Breast epithelium (tissue), 4 donors: ENCODE measurements at regions not wholly inside any gene's neighbourhood (a gene's known extent, or its start where the extent isn't known, plus 50 kb on each side); places are given as distances from the start of the nearest gene placed in this dataset.

ENCODE experiments used
- DNase-seq, 2 donors: peaks; one replicate each; pipeline ENCODE4 v3.0.0-alpha.2; 2019; ENCODE audit warnings: low spot score in 2 of 2
- H3K27ac ChIP-seq, 2 donors: fragments of 200-600 bp; sonication (generic) in 1 of 2; one replicate each; pipeline ENCODE4 v1.5.1; 2016 to 2019; ENCODE audit warnings: mild to moderate bottlenecking in 1 of 2
- H3K27me3 ChIP-seq, 2 donors: fragments of 200-600 bp; sonication (generic) in 1 of 2; one replicate each; pipeline versions ENCODE4 v1.5.1 to v1.6.0; 2017 to 2019; ENCODE audit warnings: control low read depth in 1 of 2, mild to moderate bottlenecking in 1 of 2
- H3K36me3 ChIP-seq: fragments of 200-600 bp; one replicate; pipeline ENCODE4 v1.5.1; 2019
- H3K4me1 ChIP-seq, 2 donors: fragments of 200-600 bp; sonication (generic); one replicate each; pipeline ENCODE4 v1.5.1; 2016 to 2019; ENCODE audit warnings: control low read depth in 1 of 2
- H3K4me3 ChIP-seq, 3 donors: fragments of 200-600 bp; sonication (generic); 1 replicate in 2 of 3; 2 replicates in 1 of 3; pipeline ENCODE4 v1.5.1; 2016 to 2019; ENCODE audit warnings: mild to moderate bottlenecking in 3 of 3, moderate library complexity in 2 of 3
- H3K9me3 ChIP-seq, 2 donors: fragments of 200-600 bp; sonication (generic) in 1 of 2; one replicate each; pipeline ENCODE4 v1.5.1; 2016 to 2019; ENCODE audit warnings: control low read depth in 1 of 2
- CTCF ChIP-seq, 3 donors: fragments of 450-650 bp; IDR thresholded peaks; one replicate each; pipeline ENCODE4 v1.5.1; 2016 to 2017; ENCODE audit warnings: antibody characterized with exemption in 3 of 3, mild to moderate bottlenecking in 3 of 3, moderate library complexity in 3 of 3
- POLR2A ChIP-seq: fragments of 450-650 bp; IDR thresholded peaks from one replicate; pipeline ENCODE4 v1.6.1; 2016; ENCODE audit warnings: antibody characterized with exemption, mild to moderate bottlenecking, moderate library complexity
- POLR2AphosphoS5 ChIP-seq, 3 donors: sonication (generic); formaldehyde crosslinking; IDR thresholded peaks; one replicate each; pipeline ENCODE4 v1.6.1; 2017; ENCODE audit warnings: antibody characterized with exemption in 3 of 3
- intact Hi-C: fragments of 100-400 bp; cut with DNase I; formaldehyde crosslinking; loops from one replicate; pipeline ENCODE4 v1.15.1; 2023; ENCODE audit warnings: low total_unique reads

- intact Hi-C loops: no loop called here
- TF ChIP-seq POLR2AphosphoS5 (IDR thresholded peaks at IDR 0.05) (no peak), CTCF (IDR thresholded peaks at IDR 0.05) (no peak), POLR2A (no peak)
- Histone ChIP-seq H3K27ac (no peak overlapping the region), H3K9me3 (no peaks in the 10 kb centered on the region), H3K4me3 (no peak overlapping the region), H3K27me3 (no peaks in the 10 kb centered on the region), H3K36me3 (no peaks in the 10 kb centered on the region), H3K4me1 (no peaks in the 10 kb centered on the region)
- DNase-seq: no peak
These were observed 93.6 kb upstream of the CHST15 start for GRCh38 chr10:124186956-124187355.

GRCh38 chr10:124185084-124185483, 91.7 kb upstream of the CHST15 start:
- H3K4me1 ChIP-seq: no peaks in the 10 kb centered on the region
- H3K36me3 ChIP-seq: no peaks in the 10 kb centered on the region
- H3K27ac ChIP-seq: no peak overlapping the region
- intact Hi-C loops: no loop called here
- no peak for DNase-seq
- no peaks in the 10 kb centered on the region for H3K9me3 ChIP-seq
- TF ChIP-seq POLR2AphosphoS5 (IDR thresholded peaks at IDR 0.05) (no peak), CTCF (IDR thresholded peaks at IDR 0.05) (no peak), POLR2A (no peak)
- no peak overlapping the region for H3K4me3 ChIP-seq
- no peaks in the 10 kb centered on the region for H3K27me3 ChIP-seq

- Histone ChIP-seq H3K27ac (no peak overlapping the region), H3K4me1 (no peaks in the 10 kb centered on the region), H3K27me3 (no peaks in the 10 kb centered on the region), H3K36me3 (no peaks in the 10 kb centered on the region), H3K4me3 (no peak overlapping the region), H3K9me3 (no peaks in the 10 kb centered on the region)
- intact Hi-C loops: no loop called here
- no peak for DNase-seq
- TF ChIP-seq POLR2A (no peak), POLR2AphosphoS5 (IDR thresholded peaks at IDR 0.05) (no peak), CTCF (IDR thresholded peaks at IDR 0.05) (no peak)
These were observed 90.9 kb upstream of the CHST15 start for GRCh38 chr10:124184208-124184830.

GRCh38 chr10:124183617-124184016, 90.2 kb upstream of the CHST15 start:
- TF ChIP-seq POLR2AphosphoS5 (IDR thresholded peaks at IDR 0.05) (no peak), CTCF (IDR thresholded peaks at IDR 0.05) (no peak), POLR2A (no peak)
- H3K36me3 ChIP-seq: no peaks in the 10 kb centered on the region
- no peaks in the 10 kb centered on the region for H3K9me3 ChIP-seq
- no peak for DNase-seq
- H3K4me3 ChIP-seq: no peak overlapping the region
- no peaks in the 10 kb centered on the region for H3K4me1 ChIP-seq
- no peak overlapping the region for H3K27ac ChIP-seq
- H3K27me3 ChIP-seq: no peaks in the 10 kb centered on the region
- intact Hi-C loops: no loop called here

- no peak for DNase-seq
- intact Hi-C loops: no loop called here
- Histone ChIP-seq H3K27me3 (no peaks in the 10 kb centered on the region), H3K9me3 (no peaks in the 10 kb centered on the region), H3K4me1 (no peaks in the 10 kb centered on the region), H3K27ac (no peak overlapping the region), H3K36me3 (no peaks in the 10 kb centered on the region), H3K4me3 (no peak overlapping the region)
- TF ChIP-seq POLR2A (no peak), CTCF (IDR thresholded peaks at IDR 0.05) (no peak), POLR2AphosphoS5 (IDR thresholded peaks at IDR 0.05) (no peak)
These were observed 88.7 kb upstream of the CHST15 start for GRCh38 chr10:124182088-124182541.
